Karpas-422 (cell line): ENCODE measurements at regions not wholly inside any gene's neighbourhood (a gene's known extent, or its start where the extent isn't known, plus 50 kb on each side); places are given as distances from the start of the nearest gene placed in this dataset.

Experiments
- DNase-seq: peaks from one replicate; pipeline ENCODE4 v3.0.0-alpha.2; 2015
- H2AFZ ChIP-seq: fragments of 200-600 bp; sonication (generic); 2 replicates; pipeline ENCODE4 v1.6.1; 2014; ENCODE audit warnings: antibody characterized with exemption, low read length, mixed read lengths
- H3K27ac ChIP-seq: fragments of 200-600 bp; sonication (generic); 2 replicates; pipeline ENCODE4 v1.5.1; 2014; ENCODE audit warnings: mild to moderate bottlenecking, low read length, moderate library complexity
- H3K27me3 ChIP-seq: fragments of 200-600 bp; sonication (generic); 2 replicates; pipeline ENCODE4 v1.6.1; 2014; ENCODE audit warnings: low read length, mixed read lengths
- H3K36me3 ChIP-seq: fragments of 200-600 bp; sonication (generic); 2 replicates; pipeline ENCODE4 v1.6.1; 2014; ENCODE audit warnings: low read length, mixed read lengths; ENCODE audit not compliant: insufficient read depth
- H3K4me1 ChIP-seq: fragments of 200-600 bp; sonication (generic); 2 replicates; pipeline ENCODE4 v1.6.1; 2014; ENCODE audit warnings: mild to moderate bottlenecking, low read length, mixed read lengths
- H3K4me2 ChIP-seq: fragments of 200-600 bp; sonication (generic); 2 replicates; pipeline ENCODE4 v1.6.1; 2014; ENCODE audit warnings: low read length, low read depth, mild to moderate bottlenecking; ENCODE audit not compliant: poor library complexity, severe bottlenecking
- H3K4me3 ChIP-seq: fragments of 200-600 bp; sonication (generic); 2 replicates; pipeline ENCODE4 v1.5.1; 2014; ENCODE audit warnings: mild to moderate bottlenecking, antibody characterized with exemption, low read length, mixed read lengths
- H3K79me2 ChIP-seq: fragments of 200-600 bp; sonication (generic); 2 replicates; pipeline ENCODE4 v1.6.1; 2014; ENCODE audit warnings: mild to moderate bottlenecking, low read length, mixed read lengths
- H3K9ac ChIP-seq: fragments of 200-600 bp; sonication (generic); 2 replicates; pipeline ENCODE4 v1.6.0; 2014; ENCODE audit warnings: low read length
- H3K9me2 ChIP-seq: fragments of 200-600 bp; sonication (generic), shearing (Covaris generic); replicated peaks from 2 replicates; pipeline ENCODE4 v1.6.0; 2014; ENCODE audit warnings: mild to moderate bottlenecking, low read length, moderate library complexity; ENCODE audit not compliant: insufficient read depth
- H3K9me3 ChIP-seq: fragments of 300-700, 200-600 bp; sonication (generic); 2 replicates; pipeline ENCODE4 v1.6.1; 2014; ENCODE audit warnings: low read length, mixed read lengths
- H4K20me1 ChIP-seq: fragments of 200-600 bp; sonication (generic); 2 replicates; pipeline ENCODE4 v1.6.1; 2014; ENCODE audit warnings: mild to moderate bottlenecking, antibody characterized with exemption, low read length, low read depth; ENCODE audit not compliant: insufficient read depth

DNA sequence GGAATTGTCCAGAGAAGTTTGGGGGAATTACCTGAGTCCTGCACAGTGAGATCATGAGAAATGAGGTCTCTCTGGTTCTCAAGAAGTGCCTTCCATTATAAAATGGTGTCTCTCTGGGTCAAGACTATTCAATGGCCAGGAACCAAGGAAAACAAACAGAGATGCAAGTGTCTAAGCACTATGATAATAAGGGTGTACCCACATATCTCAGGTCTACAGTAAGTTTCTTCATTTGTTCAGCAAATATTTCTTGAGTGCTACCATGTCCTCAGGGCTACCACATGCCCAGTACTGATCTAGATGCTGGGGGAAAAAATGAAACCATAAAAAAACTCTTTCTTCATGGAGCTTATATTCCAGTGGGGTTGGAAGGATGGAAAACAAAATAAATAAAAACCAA lies 170.0 kb downstream of the ACKR3 start:
- Histone ChIP-seq H3K27me3 (no peaks in the 10 kb centered on the region), H3K9me3 (no peaks in the 10 kb centered on the region), H3K4me2 (no peak overlapping the region), H3K4me1 (no peaks in the 10 kb centered on the region), H3K4me3 (no peak overlapping the region), H3K9me2 (no peaks in the 10 kb centered on the region), H3K79me2 (no peaks in the 10 kb centered on the region), H2AFZ (no peak overlapping the region), H3K27ac (no peak overlapping the region), H3K9ac (no peak overlapping the region), H3K36me3 (no peaks in the 10 kb centered on the region), H4K20me1 (no peaks in the 10 kb centered on the region)
- DNase-seq: no peak

DNA sequence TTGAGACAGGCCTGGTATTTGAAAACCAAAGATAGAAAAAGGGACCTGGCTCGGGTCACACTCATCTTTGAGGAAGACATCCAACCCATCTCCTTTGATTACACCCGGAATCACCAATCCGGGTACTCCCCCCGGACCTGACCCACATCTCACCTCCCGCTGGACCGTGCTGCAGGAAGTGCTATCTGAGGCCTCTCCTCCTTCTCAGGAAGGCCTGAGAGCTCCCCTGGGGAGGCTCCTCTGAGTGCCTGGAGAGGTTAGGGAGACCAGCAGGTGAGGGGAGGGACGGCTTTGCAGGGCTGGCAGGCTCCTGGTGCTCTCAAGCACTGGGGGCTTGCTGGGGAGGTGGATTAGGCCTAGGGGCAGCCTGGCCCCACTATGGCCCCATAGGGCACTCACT lies 170.9 kb downstream of the ACKR3 start:
- Histone ChIP-seq H4K20me1 (no peaks in the 10 kb centered on the region), H3K9ac (no peak overlapping the region), H3K27me3 (no peaks in the 10 kb centered on the region), H3K27ac (no peak overlapping the region), H3K36me3 (no peaks in the 10 kb centered on the region), H3K9me3 (no peaks in the 10 kb centered on the region), H3K4me2 (no peak overlapping the region), H2AFZ (no peak overlapping the region), H3K4me1 (no peaks in the 10 kb centered on the region), H3K79me2 (no peaks in the 10 kb centered on the region), H3K9me2 (no peaks in the 10 kb centered on the region), H3K4me3 (no peak overlapping the region)
- no peak for DNase-seq

DNA sequence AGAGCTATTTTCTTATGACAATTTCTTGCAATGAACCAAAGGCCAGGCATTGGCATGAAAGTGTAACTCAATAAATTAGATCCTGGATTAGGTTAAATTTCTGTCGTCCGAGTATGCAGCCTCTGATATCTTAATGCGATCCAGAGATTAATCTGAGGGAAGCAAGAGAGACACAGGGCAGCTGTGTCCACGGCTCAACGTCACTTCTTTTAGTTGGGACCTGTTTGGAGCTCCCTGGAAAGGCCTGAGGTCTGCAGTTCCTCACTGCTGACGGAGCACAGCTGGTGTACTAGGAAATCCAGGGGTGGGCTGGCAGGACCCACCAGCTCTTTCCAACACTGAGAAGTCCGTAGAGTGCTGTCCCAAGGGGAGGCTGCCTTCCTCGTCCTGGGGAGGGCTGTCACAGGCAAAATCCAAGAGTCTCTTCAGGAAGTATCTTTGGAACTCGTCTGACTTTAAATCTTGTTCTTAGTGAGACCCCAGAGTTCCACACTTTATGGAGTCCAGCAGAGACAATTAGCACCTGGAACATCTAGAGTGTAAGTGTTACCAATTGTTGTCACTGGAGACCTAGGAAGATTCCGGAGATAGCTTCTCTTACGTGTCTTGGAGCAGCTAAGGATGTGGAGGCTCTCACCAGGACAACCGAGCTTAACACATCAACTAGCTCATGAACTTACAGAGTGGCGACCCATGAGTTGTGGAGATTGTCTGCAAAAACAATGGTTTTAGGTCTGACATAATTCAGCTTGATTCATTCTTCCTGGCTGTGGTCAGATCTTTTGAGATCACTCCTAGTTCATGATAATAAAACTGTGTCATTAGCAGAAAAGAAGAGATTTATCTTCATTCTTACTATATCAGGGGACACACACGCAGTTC lies 173.7 kb downstream of the ACKR3 start:
- no peaks in the 10 kb centered on the region for H3K9me3 ChIP-seq
- H4K20me1 ChIP-seq: no peaks in the 10 kb centered on the region
- H3K9me2 ChIP-seq: no peaks in the 10 kb centered on the region
- H3K79me2 ChIP-seq: no peaks in the 10 kb centered on the region
- H3K36me3 ChIP-seq: no peaks in the 10 kb centered on the region
- H3K4me2 ChIP-seq: no peak overlapping the region
- H3K4me1 ChIP-seq: peaks cover 12% of the 10 kb centered on the region
- no peak overlapping the region for H3K9ac ChIP-seq
- no peak overlapping the region for H3K4me3 ChIP-seq
- H3K27me3 ChIP-seq: no peaks in the 10 kb centered on the region
- no peak for DNase-seq
- no peak overlapping the region for H2AFZ ChIP-seq
- H3K27ac ChIP-seq: no peak overlapping the region

DNA sequence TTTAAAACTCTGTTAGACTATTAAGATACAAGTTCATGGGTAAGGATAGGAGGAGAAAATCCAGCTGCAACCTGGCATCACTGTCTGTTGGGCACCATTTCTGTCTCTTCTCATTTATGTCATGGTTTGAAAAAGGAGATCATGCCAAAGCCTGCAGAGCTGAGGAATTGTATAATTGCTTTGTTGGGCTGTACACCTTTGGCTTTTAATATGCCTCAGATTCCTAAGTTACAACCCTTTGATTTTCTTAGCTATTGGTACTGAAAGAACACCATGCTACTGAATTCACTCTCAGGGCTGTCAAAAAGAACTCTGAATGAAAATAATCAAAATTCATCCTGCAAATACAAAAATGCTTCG lies 174.3 kb downstream of the ACKR3 start:
- no peak for DNase-seq
- H3K9me3 ChIP-seq: no peaks in the 10 kb centered on the region
- H2AFZ ChIP-seq: no peak overlapping the region
- peaks cover 12% of the 10 kb centered on the region for H3K4me1 ChIP-seq
- no peaks in the 10 kb centered on the region for H3K79me2 ChIP-seq
- no peak overlapping the region for H3K9ac ChIP-seq
- no peak overlapping the region for H3K4me2 ChIP-seq
- no peaks in the 10 kb centered on the region for H4K20me1 ChIP-seq
- no peak overlapping the region for H3K4me3 ChIP-seq
- no peaks in the 10 kb centered on the region for H3K27me3 ChIP-seq
- no peak overlapping the region for H3K27ac ChIP-seq
- H3K9me2 ChIP-seq: no peaks in the 10 kb centered on the region
- H3K36me3 ChIP-seq: no peaks in the 10 kb centered on the region

DNA sequence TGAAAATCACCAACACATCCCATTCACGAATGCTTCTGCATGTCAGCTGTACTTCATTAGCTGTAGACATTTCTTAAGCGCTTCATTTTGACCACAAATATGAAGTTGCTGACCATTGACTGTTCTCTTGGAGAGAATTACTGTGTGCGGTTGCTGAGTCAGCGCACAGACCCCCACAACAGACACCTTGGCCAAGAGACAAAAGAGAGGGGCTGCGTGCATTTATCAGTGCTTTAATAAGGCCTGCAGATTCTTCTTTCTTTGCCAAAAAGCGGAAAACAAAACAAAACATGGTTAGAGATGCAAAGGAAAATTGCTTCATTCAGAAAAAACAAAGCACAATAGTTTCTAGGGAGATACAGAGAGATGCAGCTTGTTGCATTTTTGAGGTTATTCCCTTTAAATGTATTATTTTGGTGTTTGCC lies 174.7 kb downstream of the ACKR3 start:
- H3K27me3 ChIP-seq: no peaks in the 10 kb centered on the region
- no peak overlapping the region for H3K9ac ChIP-seq
- peaks cover 12% of the 10 kb centered on the region for H3K4me1 ChIP-seq
- no peaks in the 10 kb centered on the region for H3K9me2 ChIP-seq
- DNase-seq: no peak
- no peak overlapping the region for H3K4me3 ChIP-seq
- H4K20me1 ChIP-seq: no peaks in the 10 kb centered on the region
- H3K36me3 ChIP-seq: no peaks in the 10 kb centered on the region
- H3K79me2 ChIP-seq: no peaks in the 10 kb centered on the region
- no peak overlapping the region for H2AFZ ChIP-seq
- H3K4me2 ChIP-seq: no peak overlapping the region
- no peaks in the 10 kb centered on the region for H3K9me3 ChIP-seq
- no peak overlapping the region for H3K27ac ChIP-seq

DNA sequence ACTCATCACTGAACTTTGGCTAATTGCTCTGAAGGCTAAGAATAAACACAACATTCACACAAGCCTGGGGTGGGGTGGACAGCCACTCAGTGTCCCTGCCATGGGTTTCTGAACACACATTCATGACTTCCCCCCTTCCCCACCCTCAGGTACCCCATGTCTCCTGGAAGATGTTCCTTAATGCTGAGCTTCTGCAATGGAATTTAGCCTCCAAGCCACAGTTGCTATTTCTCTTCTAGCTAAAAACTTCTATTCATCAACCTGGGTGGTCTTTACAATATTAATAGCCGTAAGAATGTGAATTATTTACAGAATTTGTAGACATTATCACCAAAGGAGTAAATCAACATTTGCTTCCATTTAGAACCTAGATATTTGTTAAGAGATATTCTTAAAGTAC lies 175.1 kb downstream of the ACKR3 start:
- no peaks in the 10 kb centered on the region for H3K9me2 ChIP-seq
- H3K79me2 ChIP-seq: no peaks in the 10 kb centered on the region
- H3K9me3 ChIP-seq: no peaks in the 10 kb centered on the region
- H3K27ac ChIP-seq: no peak overlapping the region
- peaks cover 12% of the 10 kb centered on the region for H3K4me1 ChIP-seq
- H3K4me3 ChIP-seq: no peak overlapping the region
- no peak for DNase-seq
- no peaks in the 10 kb centered on the region for H3K36me3 ChIP-seq
- no peaks in the 10 kb centered on the region for H3K27me3 ChIP-seq
- no peak overlapping the region for H3K9ac ChIP-seq
- no peak overlapping the region for H3K4me2 ChIP-seq
- no peaks in the 10 kb centered on the region for H4K20me1 ChIP-seq
- H2AFZ ChIP-seq: no peak overlapping the region

DNA sequence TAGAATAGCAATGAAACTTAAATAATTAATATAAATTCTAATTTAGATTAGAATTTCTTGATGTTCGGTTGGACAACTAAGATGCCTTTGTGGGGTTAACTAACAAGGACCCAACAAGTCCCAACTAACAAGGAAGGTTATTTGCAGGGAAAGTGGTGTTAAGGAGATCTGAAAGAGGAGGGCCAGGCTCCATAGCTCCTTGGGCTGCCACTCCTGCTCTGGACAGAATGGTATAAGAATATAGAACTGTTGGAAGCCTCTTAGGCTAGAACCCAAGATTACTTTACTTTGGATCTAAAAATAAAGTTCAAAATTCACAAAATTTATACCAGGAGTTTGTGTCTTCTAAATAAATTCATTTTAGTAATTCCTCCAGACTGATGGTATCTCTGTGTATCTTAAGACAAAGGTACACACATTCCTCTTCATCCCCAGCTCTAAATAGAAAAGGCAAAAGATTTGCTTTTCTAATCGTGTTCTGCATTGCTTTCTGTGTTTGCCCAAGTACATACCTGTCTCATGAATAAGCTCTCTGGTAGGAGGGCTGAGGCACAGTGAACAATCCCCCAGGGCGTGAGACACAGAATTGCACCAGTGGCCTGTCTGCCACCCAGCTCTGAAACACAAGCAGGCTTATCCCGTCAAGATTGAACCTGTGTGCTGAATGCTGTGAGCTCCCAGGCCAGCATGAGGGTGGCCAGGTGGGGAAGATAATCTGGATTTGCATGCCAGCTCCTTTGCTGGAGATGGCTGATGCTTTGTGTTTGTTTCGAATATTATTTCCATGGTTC lies 176.0 kb downstream of the ACKR3 start:
- Histone ChIP-seq H3K9me2 (no peaks in the 10 kb centered on the region), H3K27me3 (no peaks in the 10 kb centered on the region), H3K4me3 (no peak overlapping the region), H3K79me2 (no peaks in the 10 kb centered on the region), H3K36me3 (no peaks in the 10 kb centered on the region), H3K27ac (no peak overlapping the region), H3K9me3 (no peaks in the 10 kb centered on the region), H3K4me1 (peaks cover 12% of the 10 kb centered on the region), H3K4me2 (no peak overlapping the region), H3K9ac (no peak overlapping the region), H2AFZ (no peak overlapping the region), H4K20me1 (no peaks in the 10 kb centered on the region)
- no peak for DNase-seq

DNA sequence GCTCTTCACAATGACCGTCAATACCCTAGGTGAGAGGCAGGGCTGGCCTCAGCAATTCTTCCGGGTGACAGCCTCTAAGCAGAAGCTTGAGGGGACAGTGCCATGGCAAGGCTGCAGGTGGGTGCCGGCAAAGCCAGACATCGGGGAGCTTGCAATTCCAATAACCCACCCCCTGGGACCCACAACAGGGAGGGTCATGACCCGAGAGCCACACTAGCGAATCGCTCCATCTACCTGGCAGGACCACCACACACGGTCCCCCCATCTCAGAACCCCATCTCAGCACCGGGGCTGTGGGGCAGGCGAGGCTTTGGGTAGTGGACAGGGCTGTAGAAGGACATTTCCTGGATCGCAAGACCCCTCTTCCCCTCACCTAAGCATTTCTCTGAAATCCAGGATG lies 177.2 kb downstream of the ACKR3 start:
- Histone ChIP-seq H3K27ac (no peak overlapping the region), H3K9me2 (no peaks in the 10 kb centered on the region), H3K4me2 (no peak overlapping the region)

More for the DNA sequence above, 177.2 kb downstream of the ACKR3 start:
- H3K79me2 ChIP-seq: no peaks in the 10 kb centered on the region
- H3K27me3 ChIP-seq: no peaks in the 10 kb centered on the region
- H3K36me3 ChIP-seq: no peaks in the 10 kb centered on the region
- DNase-seq: no peak
- no peaks in the 10 kb centered on the region for H3K9me3 ChIP-seq
- H3K9ac ChIP-seq: no peak overlapping the region
- no peaks in the 10 kb centered on the region for H4K20me1 ChIP-seq
- peaks cover 12% of the 10 kb centered on the region for H3K4me1 ChIP-seq
- H3K4me3 ChIP-seq: no peak overlapping the region
- H2AFZ ChIP-seq: no peak overlapping the region
